Mesothelial cell of epicardium (in vitro differentiated cells): ENCODE measurements at regions not wholly inside any gene's neighbourhood (a gene's known extent, or its start where the extent isn't known, plus 50 kb on each side); places are given as distances from the start of the nearest gene placed in this dataset.
"Not testable (repeated sequence)": the region's sequence is repeated elsewhere in the genome, so short reads cannot be mapped to it uniquely, and the experiment has no call there.

ENCODE experiments used
- DNase-seq, 2 experiments: peaks; one replicate each; pipeline ENCODE4 v3.0.0; 2021; ENCODE audit warnings: low spot score in 2 of 2; ENCODE audit not compliant: unreplicated experiment in 2 of 2
- H3K27ac Mint-ChIP-seq: 2 replicates; pipeline ENCODE4 v1.8.0; 2021; ENCODE audit warnings: mixed read lengths
- H3K27me3 Mint-ChIP-seq: 2 replicates; pipeline ENCODE4 v1.8.0; 2021; ENCODE audit warnings: low read depth, mixed read lengths
- H3K36me3 Mint-ChIP-seq: 2 replicates; pipeline ENCODE4 v1.8.0; 2021; ENCODE audit warnings: mixed read lengths
- H3K4me1 Mint-ChIP-seq: 2 replicates; pipeline ENCODE4 v1.8.0; 2021; ENCODE audit warnings: mixed read lengths
- H3K4me3 Mint-ChIP-seq: 2 replicates; pipeline ENCODE4 v1.8.0; 2021; ENCODE audit warnings: mild to moderate bottlenecking, moderate library complexity, mixed read lengths
- H3K9me3 Mint-ChIP-seq: 2 replicates; pipeline ENCODE4 v1.8.0; 2021; ENCODE audit warnings: mixed read lengths
- CTCF ChIP-seq: fragments of 200-600 bp; sonication (generic); IDR thresholded peaks from one replicate; pipeline ENCODE4 v1.5.0; 2021; ENCODE audit warnings: antibody characterized with exemption; ENCODE audit not compliant: unreplicated experiment

GRCh38 chr6:86306210-86306609 is 631.1 kb upstream of the HTR1E start:
- peaks cover 51% of the 10 kb centered on the region for H3K9me3 Mint-ChIP-seq
- no peak for DNase-seq
- H3K36me3 Mint-ChIP-seq = no peaks in the 10 kb centered on the region
- no peak for TF ChIP-seq CTCF
- no peaks in the 10 kb centered on the region for H3K27me3 Mint-ChIP-seq
- H3K27ac Mint-ChIP-seq = no peak overlapping the region
- no peaks in the 10 kb centered on the region for H3K4me1 Mint-ChIP-seq
- H3K4me3 Mint-ChIP-seq = no peak overlapping the region

GRCh38 chr6:86285876-86286275 is 643.2 kb upstream of the SYNCRIP start:
- no peaks in the 10 kb centered on the region for H3K27me3 Mint-ChIP-seq
- H3K4me3 Mint-ChIP-seq = no peak overlapping the region
- no peaks in the 10 kb centered on the region for H3K4me1 Mint-ChIP-seq
- DNase-seq = no peak
- TF ChIP-seq CTCF = no peak
- peaks cover 38% of the 10 kb centered on the region for H3K9me3 Mint-ChIP-seq
- no peak overlapping the region for H3K27ac Mint-ChIP-seq
- H3K36me3 Mint-ChIP-seq = peaks cover 2% of the 10 kb centered on the region

- not testable (repeated sequence) for H3K27ac Mint-ChIP-seq, H3K4me3 Mint-ChIP-seq, H3K36me3 Mint-ChIP-seq, H3K27me3 Mint-ChIP-seq, DNase-seq, H3K4me1 Mint-ChIP-seq
- H3K9me3 Mint-ChIP-seq = peaks cover 42% of the 10 kb centered on the region
Measured at GRCh38 chr6:86284809-86285480, 642.3 kb upstream of the SYNCRIP start.

- not testable (repeated sequence) for H3K4me3 Mint-ChIP-seq, H3K27me3 Mint-ChIP-seq, H3K27ac Mint-ChIP-seq, DNase-seq, H3K36me3 Mint-ChIP-seq, H3K4me1 Mint-ChIP-seq
- H3K9me3 Mint-ChIP-seq = peaks cover 49% of the 10 kb centered on the region
Measured at GRCh38 chr6:86283596-86283995, 640.9 kb upstream of the SYNCRIP start.

- peaks cover 16% of the 10 kb centered on the region for H3K9me3 Mint-ChIP-seq
- no peak for TF ChIP-seq CTCF
Measured at GRCh38 chr6:86276056-86276455, 633.4 kb upstream of the SYNCRIP start.

GRCh38 chr6:86273936-86274335 is 631.2 kb upstream of the SYNCRIP start:
- H3K4me1 Mint-ChIP-seq = no peaks in the 10 kb centered on the region
- H3K4me3 Mint-ChIP-seq = no peak overlapping the region
- no peaks in the 10 kb centered on the region for H3K27me3 Mint-ChIP-seq
- no peak for TF ChIP-seq CTCF
- no peak overlapping the region for H3K27ac Mint-ChIP-seq
- no peak for DNase-seq
- no peaks in the 10 kb centered on the region for H3K36me3 Mint-ChIP-seq
- H3K9me3 Mint-ChIP-seq = peaks cover 18% of the 10 kb centered on the region

More at GRCh38 chr6:86276056-86276455, 633.4 kb upstream of the SYNCRIP start:
- DNase-seq = no peak
- no peak overlapping the region for H3K4me3 Mint-ChIP-seq
- no peaks in the 10 kb centered on the region for H3K4me1 Mint-ChIP-seq
- H3K27ac Mint-ChIP-seq = no peak overlapping the region
- H3K27me3 Mint-ChIP-seq = no peaks in the 10 kb centered on the region
- H3K36me3 Mint-ChIP-seq = no peaks in the 10 kb centered on the region

GRCh38 chr6:86256615-86257187 is 614.0 kb upstream of the SYNCRIP start:
- no peak for DNase-seq
- H3K27me3 Mint-ChIP-seq = peaks cover 12% of the 10 kb centered on the region
- H3K4me1 Mint-ChIP-seq = no peaks in the 10 kb centered on the region
- H3K9me3 Mint-ChIP-seq = no peaks in the 10 kb centered on the region
- H3K27ac Mint-ChIP-seq = no peak overlapping the region
- H3K36me3 Mint-ChIP-seq = no peaks in the 10 kb centered on the region
- no peak for TF ChIP-seq CTCF
- no peak overlapping the region for H3K4me3 Mint-ChIP-seq
